Keratinocyte (primary cell): ENCODE measurements at regions not wholly inside any gene's neighbourhood (a gene's known extent, or its start where the extent isn't known, plus 50 kb on each side); places are given as distances from the start of the nearest gene placed in this dataset.

ENCODE experiments used
- DNase-seq: peaks from one replicate; pipeline ENCODE4 v3.0.0-alpha.2; 2011; ENCODE audit warnings: low read depth, missing footprints, low spot score
- FAIRE-seq: peaks from 2 replicates; lab custom pipeline; 2011; peaks lifted over from hg19 to GRCh38; lab: Jason Lieb, UNC
- H2AFZ ChIP-seq: 2 replicates; pipeline ENCODE4 v1.6.0; 2012; ENCODE audit warnings: low read length, control low read depth, inconsistent platforms; ENCODE audit not compliant: control insufficient read depth
- H3K27ac ChIP-seq: 2 replicates; pipeline ENCODE4 v1.5.1; 2011; ENCODE audit warnings: low read length; ENCODE audit not compliant: control insufficient read depth, insufficient read depth
- H3K27me3 ChIP-seq: 3 replicates; pipeline ENCODE4 v1.6.0; 2011; ENCODE audit warnings: low read length; ENCODE audit not compliant: control insufficient read depth, insufficient read depth; ENCODE audit errors: extremely low read depth
- H3K36me3 ChIP-seq, 2 experiments: 2 replicates in 1 of 2; 3 replicates in 1 of 2; pipeline ENCODE4 v1.5.1; 2011; ENCODE audit warnings: low read length in 2 of 2, mild to moderate bottlenecking in 1 of 2; ENCODE audit not compliant: control insufficient read depth in 2 of 2, insufficient read depth in 2 of 2; ENCODE audit errors: extremely low read depth in 1 of 2
- H3K4me1 ChIP-seq: 3 replicates; pipeline ENCODE4 v1.5.1; 2011; ENCODE audit warnings: low read length; ENCODE audit not compliant: control insufficient read depth, insufficient read depth; ENCODE audit errors: extremely low read depth
- H3K4me2 ChIP-seq: 3 replicates; pipeline ENCODE4 v1.6.0; 2011; ENCODE audit warnings: low read depth, low read length; ENCODE audit not compliant: control insufficient read depth, insufficient read depth; ENCODE audit errors: extremely low read depth
- H3K4me3 ChIP-seq, 3 experiments: fragments of 200-600 bp in 1 of 3; sonication (generic) in 1 of 3; 2 replicates in 2 of 3; 3 replicates in 1 of 3; pipeline ENCODE4 v1.5.1; 2011 to 2016; ENCODE audit warnings: low read length in 3 of 3, mild to moderate bottlenecking in 3 of 3, control low read depth in 2 of 3, inconsistent platforms in 1 of 3, low read depth in 1 of 3, mixed read lengths in 1 of 3, mixed run types in 1 of 3, moderate library complexity in 1 of 3; ENCODE audit not compliant: control insufficient read depth in 2 of 3, insufficient read depth in 2 of 3; ENCODE audit errors: extremely low read depth in 1 of 3
- H3K79me2 ChIP-seq: 2 replicates; pipeline ENCODE4 v1.6.0; 2012; ENCODE audit warnings: low read length; ENCODE audit not compliant: control insufficient read depth, insufficient read depth
- H3K9ac ChIP-seq: 3 replicates; pipeline ENCODE4 v1.6.0; 2011; ENCODE audit warnings: low read length; ENCODE audit not compliant: control insufficient read depth, insufficient read depth; ENCODE audit errors: extremely low read depth
- H3K9me1 ChIP-seq: 3 replicates; pipeline ENCODE4 v1.6.0; 2011; ENCODE audit warnings: low read length; ENCODE audit not compliant: control insufficient read depth, insufficient read depth; ENCODE audit errors: extremely low read depth
- H3K9me3 ChIP-seq: 2 replicates; pipeline ENCODE4 v1.5.1; 2012; ENCODE audit warnings: low read depth, low read length; ENCODE audit not compliant: control insufficient read depth
- H4K20me1 ChIP-seq: 3 replicates; pipeline ENCODE4 v1.6.0; 2011; ENCODE audit warnings: low read length; ENCODE audit not compliant: control insufficient read depth, insufficient read depth; ENCODE audit errors: extremely low read depth
- EZH2 ChIP-seq: IDR thresholded peaks from one replicate; pipeline ENCODE4 v1.6.1; 2012; ENCODE audit warnings: inconsistent platforms, mild to moderate bottlenecking, low read length, moderate library complexity
- dilution Hi-C: fragments of 300-500 bp; cut with MboI; formaldehyde crosslinking; loops from one replicate; pipeline ENCODE4 v1.7.0; 2020; ENCODE audit warnings: low sequenced_read_pairs; ENCODE audit not compliant: extremely low pct_ligation_motif_present
- TF ChIP-seq, protein P1 (sequence below), 3 experiments: IDR thresholded peaks in 1 of 3; conservative IDR thresholded peaks in 1 of 3; optimal IDR thresholded peaks in 1 of 3; 2 replicates in 2 of 3; 3 replicates in 1 of 3; pipeline versions ENCODE3 to v1.5.1; 2011; ENCODE audit warnings: low read length in 3 of 3, mild to moderate bottlenecking in 3 of 3, moderate library complexity in 2 of 3, control low read depth in 1 of 3, inconsistent platforms in 1 of 3; ENCODE audit not compliant: insufficient read depth in 2 of 3; ENCODE audit errors: extremely low read depth in 1 of 3

DNA sequence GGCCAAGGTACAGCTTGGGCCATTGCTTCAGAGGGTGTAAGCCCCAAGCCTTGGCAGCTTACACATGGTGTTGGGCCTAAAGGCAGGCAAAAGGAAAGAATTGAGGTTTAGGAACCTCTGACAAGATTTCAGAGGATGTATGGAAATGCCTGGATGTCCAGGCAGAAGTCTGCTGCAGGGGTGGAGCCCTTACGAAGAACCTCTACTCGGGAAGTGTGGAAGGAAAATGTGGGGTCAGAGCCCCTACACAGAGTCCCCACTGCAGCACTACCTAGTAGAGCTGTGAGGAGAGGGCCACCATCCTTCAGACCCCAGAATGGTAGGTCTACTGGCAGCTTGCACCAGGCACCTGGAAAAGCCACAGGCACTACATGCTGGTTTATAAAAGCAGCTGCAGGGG lies 124.2 kb downstream of the RPIA start:
- peaks cover 3% of the 10 kb centered on the region for H3K4me1 ChIP-seq
- no peaks in the 10 kb centered on the region for H3K36me3 ChIP-seq
- H3K4me3 ChIP-seq: no peak overlapping the region
- no peak overlapping the region for H2AFZ ChIP-seq
- H3K27me3 ChIP-seq: no peaks in the 10 kb centered on the region
- DNase-seq (no peak), FAIRE-seq (no peak)
- dilution Hi-C loops: no loop called here
- H4K20me1 ChIP-seq: no peaks in the 10 kb centered on the region
- H3K9me3 ChIP-seq: no peaks in the 10 kb centered on the region
- no peak overlapping the region for H3K27ac ChIP-seq
- H3K79me2 ChIP-seq: no peaks in the 10 kb centered on the region
- no peak overlapping the region for H3K9ac ChIP-seq
- no peak overlapping the region for H3K4me2 ChIP-seq
- H3K9me1 ChIP-seq: no peaks in the 10 kb centered on the region
- TF ChIP-seq, protein P1, sequence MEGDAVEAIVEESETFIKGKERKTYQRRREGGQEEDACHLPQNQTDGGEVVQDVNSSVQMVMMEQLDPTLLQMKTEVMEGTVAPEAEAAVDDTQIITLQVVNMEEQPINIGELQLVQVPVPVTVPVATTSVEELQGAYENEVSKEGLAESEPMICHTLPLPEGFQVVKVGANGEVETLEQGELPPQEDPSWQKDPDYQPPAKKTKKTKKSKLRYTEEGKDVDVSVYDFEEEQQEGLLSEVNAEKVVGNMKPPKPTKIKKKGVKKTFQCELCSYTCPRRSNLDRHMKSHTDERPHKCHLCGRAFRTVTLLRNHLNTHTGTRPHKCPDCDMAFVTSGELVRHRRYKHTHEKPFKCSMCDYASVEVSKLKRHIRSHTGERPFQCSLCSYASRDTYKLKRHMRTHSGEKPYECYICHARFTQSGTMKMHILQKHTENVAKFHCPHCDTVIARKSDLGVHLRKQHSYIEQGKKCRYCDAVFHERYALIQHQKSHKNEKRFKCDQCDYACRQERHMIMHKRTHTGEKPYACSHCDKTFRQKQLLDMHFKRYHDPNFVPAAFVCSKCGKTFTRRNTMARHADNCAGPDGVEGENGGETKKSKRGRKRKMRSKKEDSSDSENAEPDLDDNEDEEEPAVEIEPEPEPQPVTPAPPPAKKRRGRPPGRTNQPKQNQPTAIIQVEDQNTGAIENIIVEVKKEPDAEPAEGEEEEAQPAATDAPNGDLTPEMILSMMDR (optimal IDR thresholded peaks at IDR 0.05 in 1 of 3, IDR thresholded peaks at IDR 0.05 in 1 of 3, conservative IDR thresholded peaks at IDR 0.05 in 1 of 3; ENCODE audit: extremely low read depth in 1 of 3, insufficient read depth in 2 of 3, low read length in 3 of 3): no peak
- no peak for TF ChIP-seq EZH2

DNA sequence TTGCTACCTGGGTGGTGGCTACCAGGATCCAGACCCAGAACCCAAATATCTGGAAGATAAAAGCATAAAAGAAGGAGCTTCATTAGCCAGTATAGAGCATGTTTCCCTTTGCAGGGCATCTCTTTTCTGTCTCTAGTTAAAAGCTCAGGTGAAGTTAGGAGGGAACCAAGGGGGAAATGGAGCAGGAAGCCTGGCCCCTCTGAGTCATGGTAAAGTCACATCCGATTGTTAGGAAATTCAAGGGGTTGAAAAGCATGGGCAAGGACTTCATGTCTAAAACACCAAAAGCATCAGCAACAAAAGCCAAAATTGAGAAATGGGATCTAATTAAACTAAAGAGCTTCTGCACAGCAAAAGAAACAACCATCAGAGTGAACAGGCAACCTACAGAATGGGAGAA lies 126.9 kb downstream of the RPIA start:
- no peak for DNase-seq
- dilution Hi-C loops: no loop called here
- no peak for FAIRE-seq

More for the DNA sequence above, 126.9 kb downstream of the RPIA start:
- Histone ChIP-seq H3K4me1 (peaks cover 3% of the 10 kb centered on the region), H3K36me3 (no peaks in the 10 kb centered on the region), H4K20me1 (no peaks in the 10 kb centered on the region), H3K9me3 (no peaks in the 10 kb centered on the region), H3K4me3 (no peak overlapping the region), H3K27ac (no peak overlapping the region), H3K79me2 (no peaks in the 10 kb centered on the region), H3K27me3 (no peaks in the 10 kb centered on the region), H3K9me1 (no peaks in the 10 kb centered on the region), H3K9ac (no peak overlapping the region), H3K4me2 (no peak overlapping the region), H2AFZ (no peak overlapping the region)
- TF ChIP-seq EZH2: no peak
- TF ChIP-seq, protein P1 (optimal IDR thresholded peaks at IDR 0.05 in 1 of 3, IDR thresholded peaks at IDR 0.05 in 1 of 3, conservative IDR thresholded peaks at IDR 0.05 in 1 of 3; ENCODE audit: extremely low read depth in 1 of 3, insufficient read depth in 2 of 3, low read length in 3 of 3): no peak
